AG08396 (cell line): ENCODE measurements at regions not wholly inside any gene's neighbourhood (a gene's known extent, or its start where the extent isn't known, plus 50 kb on each side); places are given as distances from the start of the nearest gene placed in this dataset.
A peak's percentile ranks its signal among the peaks of the same experiment; 100 is the strongest.
"Not testable (repeated sequence)": the region's sequence is repeated elsewhere in the genome, so short reads cannot be mapped to it uniquely, and the experiment has no call there.

Experiments
- DNase-seq: peaks from one replicate; pipeline ENCODE4 v3.0.0; 2012; ENCODE audit warnings: low spot score, mixed read lengths

DNA sequence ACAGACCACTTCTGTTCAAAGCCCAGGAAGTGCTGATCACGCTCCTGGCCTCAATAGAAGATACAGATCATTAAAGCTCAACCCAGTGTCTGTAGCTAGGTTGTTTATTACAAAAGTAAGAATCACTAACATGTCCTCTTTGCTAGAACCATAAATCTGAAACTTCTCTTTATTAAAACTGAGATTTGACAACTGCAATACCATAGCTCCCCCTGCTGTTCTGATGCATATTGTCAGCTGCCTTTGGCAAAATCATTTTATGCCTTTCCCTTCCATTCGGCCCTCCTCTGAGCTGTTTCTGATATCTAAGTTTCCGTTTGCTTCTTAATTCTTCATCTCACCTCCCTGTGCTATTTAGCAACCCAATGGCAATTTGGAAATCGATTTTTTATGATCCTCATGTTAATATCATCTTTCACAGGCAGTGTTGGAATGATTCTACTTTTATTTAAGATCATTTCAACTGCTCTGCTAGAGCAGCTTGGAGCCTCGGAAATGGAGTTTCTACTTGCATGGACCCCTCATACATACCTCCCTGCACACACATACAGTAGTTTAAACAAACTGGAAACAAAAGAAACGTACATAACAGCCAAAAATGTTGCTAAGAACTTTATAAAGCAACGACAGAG is 998.8 kb downstream of the MAT2B start:
- DNase-seq: peak; percentile 30

- DNase-seq: no peak
Measured at GRCh38 chr5:164505791-164506190, 1000.4 kb downstream of the MAT2B start.

GRCh38 chr5:164518067-164518740 is 1012.8 kb downstream of the MAT2B start:
- DNase-seq: no peak

DNA sequence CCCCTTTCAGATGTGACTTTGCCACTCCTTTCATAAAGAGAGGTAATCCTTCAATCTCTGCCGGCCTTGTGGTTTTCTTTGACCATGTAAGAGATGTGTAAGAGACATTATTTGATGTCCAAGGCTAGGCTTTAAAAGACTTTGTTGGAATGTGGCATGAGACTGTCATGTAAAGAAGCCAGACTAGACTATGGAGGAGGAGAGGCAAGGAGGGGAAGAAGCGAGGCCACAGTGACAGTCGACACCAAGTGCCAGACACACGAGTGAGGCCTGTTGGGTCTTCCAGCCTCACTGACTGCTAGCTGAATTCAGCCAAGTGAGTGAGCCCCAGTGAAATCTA is 1013.3 kb downstream of the MAT2B start:
- DNase-seq: no peak

GRCh38 chr5:164532235-164532900 is 1026.9 kb downstream of the MAT2B start:
- no peak for DNase-seq

- not testable (repeated sequence) for DNase-seq
Measured at GRCh38 chr5:164533426-164533825, 1028.0 kb downstream of the MAT2B start.

GRCh38 chr5:164540174-164540573 is 1034.8 kb downstream of the MAT2B start:
- DNase-seq: no peak

- DNase-seq: no peak
Measured at GRCh38 chr5:164545507-164545906, 1040.1 kb downstream of the MAT2B start.

GRCh38 chr5:164553851-164554250 is 1048.4 kb downstream of the MAT2B start:
- no peak for DNase-seq

GRCh38 chr5:164555809-164556208 is 1050.4 kb downstream of the MAT2B start:
- no peak for DNase-seq

DNA sequence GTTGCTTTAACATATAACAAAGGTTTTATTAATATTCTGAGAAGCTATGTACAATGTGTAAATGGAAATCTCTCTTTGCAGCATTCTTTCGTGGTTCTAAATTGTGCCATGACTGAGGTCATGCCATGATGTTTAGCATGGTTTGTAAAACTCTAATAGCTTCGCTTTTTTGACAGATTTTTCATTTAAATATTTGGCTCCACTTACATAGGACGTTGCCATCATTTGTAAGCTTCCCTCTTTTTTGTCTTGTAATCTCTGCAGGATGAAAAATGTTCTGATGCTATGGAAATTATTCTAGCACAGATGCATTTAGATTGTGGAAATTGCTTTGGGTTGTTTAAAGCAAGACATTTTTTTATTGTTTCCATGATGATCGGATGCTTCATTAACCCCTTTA is 1054.8 kb downstream of the MAT2B start:
- no peak for DNase-seq

DNA sequence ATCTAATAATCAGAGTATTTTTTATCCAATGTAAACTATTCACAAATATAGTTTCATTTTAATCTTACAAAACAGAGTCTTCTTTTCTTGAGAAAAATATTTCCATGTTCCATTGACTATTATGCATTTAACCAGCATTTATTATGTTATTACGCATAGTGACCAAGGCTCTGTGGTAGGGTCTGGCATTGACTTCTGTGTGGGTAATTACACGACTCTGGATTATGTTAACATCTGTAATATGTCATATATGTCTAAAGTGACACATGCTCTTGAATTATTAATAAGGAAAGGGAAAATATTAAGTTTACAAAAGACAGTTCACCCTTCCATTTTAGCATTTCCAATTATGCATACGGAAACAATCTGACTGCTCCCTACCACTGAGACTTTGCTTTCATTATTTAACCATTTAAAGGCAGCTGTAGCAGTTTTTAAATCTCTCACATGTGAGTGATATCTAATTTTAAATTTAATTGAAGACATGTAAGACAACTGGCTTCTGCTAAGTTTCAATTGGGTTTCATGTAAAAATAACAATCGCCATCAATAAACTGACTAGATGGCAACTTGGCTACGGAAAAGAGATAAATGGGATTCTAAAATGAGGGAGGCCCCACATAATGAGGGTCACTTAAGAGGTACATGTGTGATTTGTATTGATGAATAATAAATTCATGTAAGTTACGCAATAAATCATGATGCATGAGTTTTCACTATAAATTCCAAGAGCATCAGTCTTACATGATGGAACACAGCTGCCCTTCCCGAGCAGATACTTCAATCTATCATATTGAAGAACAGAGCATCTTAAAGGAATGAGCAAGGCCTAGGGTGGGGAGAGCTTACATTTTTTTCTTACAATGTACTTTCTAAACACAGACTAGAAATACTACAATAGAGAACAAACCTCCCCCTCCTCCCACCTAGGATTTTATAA is 1056.8 kb downstream of the MAT2B start:
- DNase-seq: no peak

DNA sequence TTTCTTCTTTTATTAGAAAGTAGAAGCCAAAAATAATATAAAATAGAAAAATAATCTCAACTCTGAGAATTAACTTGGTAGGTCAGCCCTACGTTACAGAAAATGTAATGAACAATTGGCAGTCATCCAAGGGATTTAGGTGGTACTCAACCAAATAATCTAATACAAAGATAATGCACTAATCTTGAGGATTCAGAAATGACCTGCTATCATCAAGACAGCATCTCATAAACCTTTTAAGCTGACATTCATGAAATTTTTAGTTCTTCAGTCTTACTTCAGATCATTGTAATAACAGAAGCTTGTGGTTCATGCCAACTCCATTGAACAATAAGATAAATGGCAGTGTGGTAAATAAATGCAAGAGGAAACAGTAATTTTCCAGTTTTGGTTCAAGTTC is 1058.0 kb downstream of the MAT2B start:
- DNase-seq: no peak

GRCh38 chr5:164573397-164573796 is 1068.0 kb downstream of the MAT2B start:
- DNase-seq: no peak

DNA sequence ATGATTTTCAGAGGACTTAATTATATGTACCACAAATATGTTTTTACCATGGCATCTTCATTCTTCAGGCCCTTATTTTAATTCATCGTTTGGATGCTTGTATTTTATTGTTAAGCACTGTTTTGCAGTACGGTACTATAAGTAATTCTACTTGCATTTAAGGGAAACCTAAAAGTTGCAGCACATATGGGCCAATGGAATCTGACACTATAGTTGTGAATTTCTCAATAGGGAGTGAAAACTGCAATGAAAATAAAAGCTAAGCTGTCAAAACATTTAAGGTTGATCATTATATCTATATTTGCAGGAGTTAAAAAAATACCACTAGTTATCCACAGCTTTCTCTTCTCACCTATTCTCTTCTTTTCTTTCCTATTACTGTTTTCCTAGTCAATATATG is 1071.8 kb downstream of the MAT2B start:
- DNase-seq: no peak

DNA sequence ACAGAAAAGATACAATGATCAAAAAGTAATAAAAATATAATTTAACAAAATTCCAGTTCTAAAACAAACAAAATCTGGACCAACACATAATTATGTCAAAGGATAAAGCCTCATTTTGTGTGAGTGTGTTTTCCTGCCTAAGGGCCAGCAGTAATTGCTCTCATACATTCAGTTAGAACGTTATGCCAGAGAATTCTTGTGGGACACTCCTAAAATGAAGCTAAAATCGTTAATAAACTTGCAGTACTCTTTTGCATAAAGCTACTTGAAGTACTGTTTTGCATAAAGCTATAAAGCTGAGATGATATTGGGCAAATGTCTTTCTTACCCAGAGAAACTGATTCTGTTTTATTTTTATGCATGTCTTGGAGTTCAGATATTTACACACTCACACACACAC is 1072.3 kb downstream of the MAT2B start:
- no peak for DNase-seq

GRCh38 chr5:164578401-164578800 is 1073.0 kb downstream of the MAT2B start:
- no peak for DNase-seq

- DNase-seq: no peak
Measured at GRCh38 chr5:164578911-164579310, 1073.5 kb downstream of the MAT2B start.

DNA sequence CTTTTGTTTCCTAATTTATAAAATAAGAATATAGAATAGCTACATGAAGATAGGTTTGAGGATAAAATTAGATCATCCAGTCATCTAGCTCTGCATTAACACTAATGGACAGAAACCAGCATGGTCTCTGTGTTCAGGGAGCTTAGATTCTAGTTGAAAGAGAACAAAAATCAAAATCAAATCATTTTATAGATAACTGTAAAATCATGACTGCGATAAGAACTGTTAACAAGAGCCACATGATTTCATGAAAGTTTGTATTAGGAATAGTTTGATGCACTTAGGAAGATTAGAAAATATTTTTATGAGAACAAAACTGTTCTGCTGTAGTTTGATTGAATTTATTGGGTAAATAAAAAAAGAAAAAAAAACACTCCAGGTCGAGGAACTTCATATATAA is 1074.7 kb downstream of the MAT2B start:
- DNase-seq: no peak

- DNase-seq: no peak
Measured at GRCh38 chr5:164581889-164582288, 1076.5 kb downstream of the MAT2B start.

DNA sequence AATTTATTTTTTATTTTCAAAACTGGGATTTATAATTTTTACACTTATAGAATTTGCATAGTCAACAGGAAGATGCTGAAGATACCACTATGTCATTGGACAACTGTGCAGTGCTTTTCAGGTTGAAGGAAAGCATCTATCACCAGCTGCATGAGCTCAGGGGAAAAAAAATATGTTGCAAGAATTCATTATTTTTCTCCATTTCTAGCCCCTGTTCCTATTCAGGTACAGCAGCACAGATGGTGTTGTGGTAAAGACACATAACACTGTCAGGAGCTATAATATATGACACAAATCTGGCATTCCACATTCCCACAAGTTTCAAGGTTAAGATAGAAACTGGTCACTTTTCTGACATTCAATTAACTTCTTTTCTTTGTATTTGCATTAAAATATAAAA is 1088.6 kb downstream of the MAT2B start:
- DNase-seq: no peak

DNA sequence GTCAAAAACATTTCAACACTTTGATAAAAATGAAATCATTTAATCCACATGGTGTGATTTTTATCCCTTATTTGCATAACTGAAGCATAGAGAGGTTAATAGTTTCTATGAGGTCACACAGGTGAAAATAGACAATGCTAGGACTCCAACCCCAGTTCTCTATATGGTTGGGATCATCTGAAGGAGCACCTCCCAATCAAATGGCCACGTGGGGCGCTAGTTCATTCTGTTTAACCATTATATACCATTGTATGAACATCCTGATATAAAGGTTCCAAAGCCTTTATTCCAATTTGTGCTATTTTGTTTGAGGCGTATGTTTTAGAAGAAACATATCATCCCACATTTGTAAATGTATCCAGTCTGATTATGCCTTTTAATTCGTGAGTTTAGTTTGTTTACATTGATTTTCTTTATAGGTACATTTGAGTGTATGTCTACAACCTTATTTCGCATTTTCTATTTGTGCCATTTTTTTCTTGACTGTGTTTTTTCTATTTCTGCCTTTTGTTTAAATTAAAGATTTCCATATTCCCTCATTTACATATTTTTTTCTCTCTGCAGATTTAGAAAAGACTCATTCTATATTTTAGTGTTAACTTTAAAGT is 1092.0 kb downstream of the MAT2B start:
- DNase-seq: no peak
